Osteocyte (in vitro differentiated cells): ENCODE measurements at regions not wholly inside any gene's neighbourhood (a gene's known extent, or its start where the extent isn't known, plus 50 kb on each side); places are given as distances from the start of the nearest gene placed in this dataset.

Experiments
- DNase-seq: peaks from one replicate; pipeline ENCODE4 v3.0.0; 2021; ENCODE audit warnings: mixed read lengths; ENCODE audit not compliant: unreplicated experiment; ENCODE audit errors: extremely low spot score
- H3K27ac Mint-ChIP-seq: one replicate; pipeline ENCODE4 v1.8.0; 2021; ENCODE audit warnings: mild to moderate bottlenecking, mixed read lengths; ENCODE audit not compliant: unreplicated experiment
- H3K27me3 Mint-ChIP-seq: one replicate; pipeline ENCODE4 v1.8.0; 2021; ENCODE audit warnings: mixed read lengths; ENCODE audit not compliant: unreplicated experiment
- H3K36me3 Mint-ChIP-seq: one replicate; pipeline ENCODE4 v1.8.0; 2021; ENCODE audit warnings: mixed read lengths; ENCODE audit not compliant: unreplicated experiment
- H3K4me1 Mint-ChIP-seq: one replicate; pipeline ENCODE4 v1.8.0; 2021; ENCODE audit warnings: mixed read lengths; ENCODE audit not compliant: unreplicated experiment
- H3K4me3 Mint-ChIP-seq: one replicate; pipeline ENCODE4 v1.8.0; 2021; ENCODE audit warnings: mild to moderate bottlenecking, moderate library complexity, mixed read lengths; ENCODE audit not compliant: unreplicated experiment
- H3K9me3 Mint-ChIP-seq: one replicate; pipeline ENCODE4 v1.8.0; 2021; ENCODE audit warnings: mixed read lengths; ENCODE audit not compliant: unreplicated experiment
- CTCF ChIP-seq: fragments of 200-600 bp; sonication (generic); IDR thresholded peaks from 2 replicates; pipeline ENCODE4 v1.5.0; 2021; ENCODE audit warnings: antibody characterized with exemption, mild to moderate bottlenecking, moderate library complexity

GRCh38 chr12:4114986-4115385 is 158.6 kb upstream of the CCND2 start:
- Mint-ChIP-seq H3K9me3 (no peaks in the 10 kb centered on the region), H3K27ac (no peak overlapping the region), H3K36me3 (no peaks in the 10 kb centered on the region), H3K4me3 (no peak overlapping the region), H3K4me1 (peaks cover 4% of the 10 kb centered on the region), H3K27me3 (peaks cover 2% of the 10 kb centered on the region)
- DNase-seq = no peak
- no peak for TF ChIP-seq CTCF

GRCh38 chr12:4112734-4113325 is 160.7 kb upstream of the CCND2 start:
- Mint-ChIP-seq H3K36me3 (no peaks in the 10 kb centered on the region), H3K9me3 (no peaks in the 10 kb centered on the region)
- peak; percentile 49 for DNase-seq

GRCh38 chr12:4112290-4112689 is 161.3 kb upstream of the CCND2 start:
- Mint-ChIP-seq H3K27ac (no peak overlapping the region), H3K9me3 (no peaks in the 10 kb centered on the region)
- TF ChIP-seq CTCF = no peak

More at GRCh38 chr12:4112734-4113325, 160.7 kb upstream of the CCND2 start:
- Mint-ChIP-seq H3K4me1 (peaks cover 4% of the 10 kb centered on the region), H3K27me3 (peaks cover 2% of the 10 kb centered on the region), H3K27ac (no peak overlapping the region), H3K4me3 (no peak overlapping the region)
- no peak for TF ChIP-seq CTCF

GRCh38 chr12:4111010-4111409 is 162.6 kb upstream of the CCND2 start:
- no peaks in the 10 kb centered on the region for H3K4me1 Mint-ChIP-seq
- H3K36me3 Mint-ChIP-seq = no peaks in the 10 kb centered on the region
- peaks cover 5% of the 10 kb centered on the region for H3K27me3 Mint-ChIP-seq
- no peaks in the 10 kb centered on the region for H3K9me3 Mint-ChIP-seq
- TF ChIP-seq CTCF = no peak
- no peak overlapping the region for H3K4me3 Mint-ChIP-seq
- no peak overlapping the region for H3K27ac Mint-ChIP-seq
- DNase-seq = peak; percentile 63

More at GRCh38 chr12:4112290-4112689, 161.3 kb upstream of the CCND2 start:
- peak; percentile 32 for DNase-seq
- no peak overlapping the region for H3K4me3 Mint-ChIP-seq
- peaks cover 2% of the 10 kb centered on the region for H3K27me3 Mint-ChIP-seq
- H3K4me1 Mint-ChIP-seq = peaks cover 4% of the 10 kb centered on the region
- H3K36me3 Mint-ChIP-seq = no peaks in the 10 kb centered on the region

- H3K4me3 Mint-ChIP-seq = no peak overlapping the region
- no peaks in the 10 kb centered on the region for H3K36me3 Mint-ChIP-seq
Observed at GRCh38 chr12:4109826-4110225, 163.7 kb upstream of the CCND2 start.

More at GRCh38 chr12:4109826-4110225, 163.7 kb upstream of the CCND2 start:
- no peak for TF ChIP-seq CTCF
- H3K4me1 Mint-ChIP-seq = no peaks in the 10 kb centered on the region
- H3K27me3 Mint-ChIP-seq = peaks cover 3% of the 10 kb centered on the region
- H3K9me3 Mint-ChIP-seq = no peaks in the 10 kb centered on the region
- no peak overlapping the region for H3K27ac Mint-ChIP-seq
- DNase-seq = peak; percentile 56
